ENCODE measurements at regions not wholly inside any gene's neighbourhood (a gene's known extent, or its start where the extent isn't known, plus 50 kb on each side); places are given as distances from the start of the nearest gene placed in this dataset.

DNA sequence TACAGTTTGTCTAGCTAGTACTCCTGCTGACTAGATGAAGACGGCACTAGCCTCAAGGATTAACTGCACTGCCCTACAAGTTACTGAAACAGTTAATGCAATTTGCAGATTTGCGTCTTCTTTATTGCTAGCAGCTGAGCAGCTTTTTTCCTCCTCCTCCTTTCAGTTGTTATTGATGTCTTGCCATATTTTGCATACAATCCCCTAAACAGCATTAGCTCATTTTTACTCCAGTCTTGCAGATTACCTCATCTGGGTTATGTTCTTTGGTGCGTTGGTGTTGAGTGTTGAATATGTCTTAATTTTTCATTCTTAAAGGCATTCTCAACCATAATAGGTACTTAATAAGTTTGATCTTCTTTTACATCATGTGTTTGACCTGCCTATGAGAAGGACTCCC is 363.4 kb upstream of the LYPLAL1 start:
- Histone ChIP-seq H3K4me1 (ENCODE audit: control insufficient read depth, extremely low read depth, insufficient read depth, low read length) (no peaks in the 10 kb centered on the region), H3K9me3 (ENCODE audit: control insufficient read depth, insufficient read depth, low read depth, low read length) (no peaks in the 10 kb centered on the region), H3K36me3 (ENCODE audit: control insufficient read depth, insufficient read depth, low read length) (no peaks in the 10 kb centered on the region), H3K9ac (ENCODE audit: insufficient read depth, low read length) (no peak overlapping the region), H3K27ac (ENCODE audit: insufficient read depth, low read length) (no peak overlapping the region), H4K20me1 (ENCODE audit: control insufficient read depth, extremely low read depth, insufficient read depth, low read length) (no peaks in the 10 kb centered on the region), H3K4me2 (ENCODE audit: extremely low read depth, insufficient read depth, low read length) (no peak overlapping the region), H3K27me3 (ENCODE audit: control insufficient read depth, insufficient read depth, low read length) (no peaks in the 10 kb centered on the region), H3K4me3 (replicated peaks in 1 of 4; ENCODE audit: control extremely low read depth in 1 of 4, insufficient read depth in 1 of 4, low read depth in 3 of 4, low read length in 4 of 4) (no peak overlapping the region), H2AFZ (ENCODE audit: low read length) (no peak overlapping the region), H3K79me2 (ENCODE audit: control insufficient read depth, insufficient read depth, low read length) (no peaks in the 10 kb centered on the region)
- DNase-seq (ENCODE audit: low read depth in 2 of 2): no peak
- TF ChIP-seq, protein P1, sequence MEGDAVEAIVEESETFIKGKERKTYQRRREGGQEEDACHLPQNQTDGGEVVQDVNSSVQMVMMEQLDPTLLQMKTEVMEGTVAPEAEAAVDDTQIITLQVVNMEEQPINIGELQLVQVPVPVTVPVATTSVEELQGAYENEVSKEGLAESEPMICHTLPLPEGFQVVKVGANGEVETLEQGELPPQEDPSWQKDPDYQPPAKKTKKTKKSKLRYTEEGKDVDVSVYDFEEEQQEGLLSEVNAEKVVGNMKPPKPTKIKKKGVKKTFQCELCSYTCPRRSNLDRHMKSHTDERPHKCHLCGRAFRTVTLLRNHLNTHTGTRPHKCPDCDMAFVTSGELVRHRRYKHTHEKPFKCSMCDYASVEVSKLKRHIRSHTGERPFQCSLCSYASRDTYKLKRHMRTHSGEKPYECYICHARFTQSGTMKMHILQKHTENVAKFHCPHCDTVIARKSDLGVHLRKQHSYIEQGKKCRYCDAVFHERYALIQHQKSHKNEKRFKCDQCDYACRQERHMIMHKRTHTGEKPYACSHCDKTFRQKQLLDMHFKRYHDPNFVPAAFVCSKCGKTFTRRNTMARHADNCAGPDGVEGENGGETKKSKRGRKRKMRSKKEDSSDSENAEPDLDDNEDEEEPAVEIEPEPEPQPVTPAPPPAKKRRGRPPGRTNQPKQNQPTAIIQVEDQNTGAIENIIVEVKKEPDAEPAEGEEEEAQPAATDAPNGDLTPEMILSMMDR (conservative IDR thresholded peaks at IDR 0.05 in 1 of 2, IDR thresholded peaks at IDR 0.05 in 1 of 2; ENCODE audit: low read depth in 1 of 2, low read length in 2 of 2): no peak
- no peak for TF ChIP-seq EZH2 (IDR thresholded peaks at IDR 0.05; ENCODE audit: low read length, missing control alignments)

DNA sequence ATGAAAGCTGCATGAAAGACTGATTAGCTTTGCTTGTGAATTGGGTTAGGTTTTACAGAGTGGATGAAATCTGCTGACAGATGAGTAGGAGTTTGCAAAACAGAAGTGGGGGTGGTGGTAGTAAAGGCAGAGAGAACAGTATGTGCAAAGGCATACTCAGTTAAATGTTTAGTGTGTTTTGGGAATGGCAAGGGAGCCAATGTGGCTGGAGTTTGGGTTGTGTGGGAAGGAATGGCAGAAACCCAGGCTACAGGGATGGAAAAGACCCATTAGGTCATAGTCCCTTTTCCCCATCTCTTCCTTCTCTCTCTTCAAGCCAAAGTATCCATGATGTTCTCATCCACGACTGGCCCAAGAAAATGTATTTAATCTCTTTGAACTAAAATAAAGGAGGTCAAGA is 362.2 kb upstream of the LYPLAL1 start:
- Histone ChIP-seq H3K4me2 (ENCODE audit: extremely low read depth, insufficient read depth, low read length) (no peak overlapping the region), H3K9me3 (ENCODE audit: control insufficient read depth, insufficient read depth, low read depth, low read length) (no peaks in the 10 kb centered on the region), H3K36me3 (ENCODE audit: control insufficient read depth, insufficient read depth, low read length) (no peaks in the 10 kb centered on the region), H2AFZ (ENCODE audit: low read length) (no peak overlapping the region), H3K27me3 (ENCODE audit: control insufficient read depth, insufficient read depth, low read length) (no peaks in the 10 kb centered on the region), H3K4me1 (ENCODE audit: control insufficient read depth, extremely low read depth, insufficient read depth, low read length) (no peaks in the 10 kb centered on the region), H3K79me2 (ENCODE audit: control insufficient read depth, insufficient read depth, low read length) (no peaks in the 10 kb centered on the region), H3K4me3 (replicated peaks in 1 of 4; ENCODE audit: control extremely low read depth in 1 of 4, insufficient read depth in 1 of 4, low read depth in 3 of 4, low read length in 4 of 4) (no peak overlapping the region), H3K9ac (ENCODE audit: insufficient read depth, low read length) (no peak overlapping the region), H3K27ac (ENCODE audit: insufficient read depth, low read length) (no peak overlapping the region), H4K20me1 (ENCODE audit: control insufficient read depth, extremely low read depth, insufficient read depth, low read length) (no peaks in the 10 kb centered on the region)
- DNase-seq (ENCODE audit: low read depth in 2 of 2): peak in 1 of 2 donors; percentile 19
- no peak for TF ChIP-seq EZH2 (IDR thresholded peaks at IDR 0.05; ENCODE audit: low read length, missing control alignments)
- TF ChIP-seq, protein P1 (conservative IDR thresholded peaks at IDR 0.05 in 1 of 2, IDR thresholded peaks at IDR 0.05 in 1 of 2; ENCODE audit: low read depth in 1 of 2, low read length in 2 of 2): no peak

DNA sequence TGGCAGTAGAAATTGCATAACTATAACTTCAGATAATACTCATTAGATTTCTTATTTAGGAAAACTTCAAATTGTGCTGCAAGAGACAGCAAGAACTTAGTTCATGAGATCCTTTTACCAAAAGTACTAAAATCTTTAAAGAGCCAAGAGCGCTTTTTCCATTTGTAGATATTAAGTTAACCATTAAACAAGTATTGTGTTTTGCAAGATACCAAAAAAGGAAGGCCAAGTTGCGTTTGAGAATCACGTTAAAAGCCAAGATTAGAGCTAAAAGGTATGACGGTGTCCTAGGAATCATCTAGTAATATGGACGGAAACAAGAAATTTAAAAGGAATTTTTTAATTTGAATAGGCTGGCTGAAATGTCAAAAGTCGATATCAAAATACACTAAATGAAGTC is 361.3 kb upstream of the LYPLAL1 start:
- Histone ChIP-seq H3K9ac (ENCODE audit: insufficient read depth, low read length) (no peak overlapping the region), H4K20me1 (ENCODE audit: control insufficient read depth, extremely low read depth, insufficient read depth, low read length) (no peaks in the 10 kb centered on the region), H3K4me1 (ENCODE audit: control insufficient read depth, extremely low read depth, insufficient read depth, low read length) (no peaks in the 10 kb centered on the region), H3K4me2 (ENCODE audit: extremely low read depth, insufficient read depth, low read length) (no peak overlapping the region), H3K9me3 (ENCODE audit: control insufficient read depth, insufficient read depth, low read depth, low read length) (no peaks in the 10 kb centered on the region), H3K36me3 (ENCODE audit: control insufficient read depth, insufficient read depth, low read length) (no peaks in the 10 kb centered on the region), H3K27ac (ENCODE audit: insufficient read depth, low read length) (no peak overlapping the region), H3K4me3 (replicated peaks in 1 of 4; ENCODE audit: control extremely low read depth in 1 of 4, insufficient read depth in 1 of 4, low read depth in 3 of 4, low read length in 4 of 4) (no peak overlapping the region), H2AFZ (ENCODE audit: low read length) (no peak overlapping the region), H3K79me2 (ENCODE audit: control insufficient read depth, insufficient read depth, low read length) (no peaks in the 10 kb centered on the region), H3K27me3 (ENCODE audit: control insufficient read depth, insufficient read depth, low read length) (no peaks in the 10 kb centered on the region)
- DNase-seq (ENCODE audit: low read depth in 2 of 2): no peak
- no peak for TF ChIP-seq EZH2 (IDR thresholded peaks at IDR 0.05; ENCODE audit: low read length, missing control alignments)
- TF ChIP-seq, protein P1 (conservative IDR thresholded peaks at IDR 0.05 in 1 of 2, IDR thresholded peaks at IDR 0.05 in 1 of 2; ENCODE audit: low read depth in 1 of 2, low read length in 2 of 2): no peak
